Ureter (tissue), 1 donor: ENCODE measurements at regions not wholly inside any gene's neighbourhood (a gene's known extent, or its start where the extent isn't known, plus 50 kb on each side); places are given as distances from the start of the nearest gene placed in this dataset.
A peak's percentile ranks its signal among the peaks of the same experiment; 100 is the strongest.
"Not testable (repeated sequence)": the region's sequence is repeated elsewhere in the genome, so short reads cannot be mapped to it uniquely, and the experiment has no call there.

Experiments
- DNase-seq: peaks from one replicate; pipeline ENCODE4 v3.0.0-alpha.2; 2020; ENCODE audit warnings: low spot score
- donor health status: DM: yes; HTN: yes; CAD: no.

DNA sequence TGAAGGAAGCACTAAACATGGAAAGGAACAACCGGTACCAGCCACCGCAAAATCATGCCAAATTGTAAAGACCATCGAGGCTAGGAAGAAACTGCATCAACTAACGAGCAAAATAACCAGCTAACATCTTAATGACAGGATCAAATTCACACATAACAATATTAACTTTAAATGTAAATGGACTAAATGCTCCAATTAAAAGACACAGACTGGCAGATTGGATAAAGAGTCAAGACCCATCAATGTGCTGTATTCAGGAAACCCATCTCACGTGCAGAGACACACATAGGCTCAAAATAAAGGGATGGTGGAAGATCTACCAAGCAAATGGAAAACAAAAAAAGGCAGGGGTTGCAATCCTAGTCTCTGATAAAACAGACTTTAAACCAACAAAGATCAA, 206.3 kb downstream of the SLC38A4 start:
- not testable (repeated sequence) for DNase-seq

DNA sequence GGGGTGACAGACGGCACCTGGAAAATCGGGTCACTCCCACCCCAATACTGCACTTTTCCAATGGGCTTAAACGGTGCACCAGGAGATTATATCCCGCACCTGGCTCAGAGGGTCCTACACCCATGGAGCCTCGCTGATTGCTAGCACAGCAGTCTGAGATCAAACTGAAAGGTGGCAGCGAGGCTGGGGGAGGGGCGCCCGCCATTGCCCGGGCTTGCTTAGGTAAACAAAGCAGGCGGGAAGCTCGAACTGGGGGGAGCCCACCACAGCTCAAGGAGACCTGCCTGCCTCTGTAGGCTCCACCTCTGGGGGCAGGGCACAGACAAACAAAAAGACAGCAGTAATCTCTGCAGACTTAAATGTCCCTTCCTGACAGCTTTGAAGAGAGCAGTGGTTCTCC, 208.1 kb downstream of the SLC38A4 start:
- DNase-seq: not testable (repeated sequence)

- DNase-seq: no peak
Measured at GRCh38 chr12:46617167-46617566, 208.6 kb downstream of the SLC38A4 start.

DNA sequence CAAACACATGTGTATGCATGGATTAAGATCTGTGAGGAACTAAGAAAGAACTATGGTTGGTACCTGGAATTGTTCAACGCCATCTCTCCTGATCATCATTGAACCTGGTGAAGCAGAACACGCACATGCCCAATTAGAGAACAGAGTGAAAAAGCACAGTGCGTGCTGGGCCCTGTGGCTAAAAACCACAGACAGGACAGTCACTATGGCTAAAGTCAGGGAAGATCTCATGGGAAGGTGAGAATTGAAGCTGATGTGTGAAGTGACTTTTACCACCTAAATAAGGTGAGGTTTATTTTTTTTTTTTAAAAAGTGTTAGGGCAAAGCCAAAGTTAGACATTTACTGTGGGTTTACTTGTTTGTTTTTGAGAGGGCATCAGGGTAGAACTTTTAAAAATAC, 215.0 kb downstream of the SLC38A4 start:
- no peak for DNase-seq

DNA sequence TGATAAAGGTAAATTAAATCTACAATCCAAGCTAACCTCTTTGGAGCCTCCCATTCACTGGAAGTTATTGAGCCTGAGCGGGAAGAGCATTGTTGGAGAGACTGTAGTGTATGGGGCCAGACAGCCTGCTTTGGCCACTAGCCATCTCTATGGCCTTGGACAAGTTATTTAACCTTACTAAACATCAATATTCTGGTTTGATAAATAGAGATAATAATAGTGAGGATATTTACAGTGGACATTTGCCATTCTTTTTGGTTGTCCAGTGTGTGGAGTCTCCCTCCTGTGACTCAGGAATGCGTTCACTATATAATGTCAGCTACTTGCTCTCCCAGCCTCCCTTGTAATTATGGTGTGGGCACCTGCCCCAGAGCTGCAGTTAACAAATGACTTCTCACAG, 216.1 kb downstream of the SLC38A4 start:
- DNase-seq: no peak

DNA sequence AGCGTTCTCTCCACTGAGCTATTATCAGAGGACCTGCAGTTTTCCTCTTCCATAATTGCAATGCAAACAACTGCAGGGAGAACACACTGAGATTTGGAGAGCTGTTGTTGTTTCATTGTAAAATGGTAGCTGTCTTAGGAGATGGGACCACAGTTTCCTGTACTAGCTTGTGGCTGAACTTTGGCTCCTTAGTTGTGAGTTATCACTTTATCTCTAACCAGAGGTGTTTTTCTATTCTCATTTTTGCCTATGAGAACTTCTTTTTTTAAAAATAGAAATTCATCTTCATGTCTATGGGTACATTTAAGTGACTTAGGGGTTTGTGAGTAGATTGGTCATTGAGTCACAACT, 216.5 kb downstream of the SLC38A4 start:
- DNase-seq: no peak

GRCh38 chr12:46608431-46609272, 217.1 kb downstream of the SLC38A4 start:
- no peak for DNase-seq

DNA sequence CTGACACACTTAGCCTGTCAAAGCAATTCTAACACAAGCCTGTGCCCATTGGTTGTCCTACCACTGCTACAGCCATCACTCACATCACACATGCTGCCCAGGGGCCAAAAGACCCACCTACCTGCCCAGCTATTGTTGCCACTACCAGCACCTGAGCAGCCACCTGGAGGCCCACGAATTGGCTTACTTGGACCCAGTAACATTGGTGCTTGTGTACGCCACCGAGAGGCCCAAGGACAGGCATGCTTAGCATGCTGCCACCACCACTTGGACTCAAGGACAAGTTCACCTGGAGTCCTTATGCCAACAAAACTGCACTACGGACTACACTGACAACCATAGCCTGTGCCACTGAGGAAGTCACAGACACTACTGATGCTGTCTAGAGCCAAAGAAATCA, 221.1 kb downstream of the SLC38A4 start:
- no peak for DNase-seq

DNA sequence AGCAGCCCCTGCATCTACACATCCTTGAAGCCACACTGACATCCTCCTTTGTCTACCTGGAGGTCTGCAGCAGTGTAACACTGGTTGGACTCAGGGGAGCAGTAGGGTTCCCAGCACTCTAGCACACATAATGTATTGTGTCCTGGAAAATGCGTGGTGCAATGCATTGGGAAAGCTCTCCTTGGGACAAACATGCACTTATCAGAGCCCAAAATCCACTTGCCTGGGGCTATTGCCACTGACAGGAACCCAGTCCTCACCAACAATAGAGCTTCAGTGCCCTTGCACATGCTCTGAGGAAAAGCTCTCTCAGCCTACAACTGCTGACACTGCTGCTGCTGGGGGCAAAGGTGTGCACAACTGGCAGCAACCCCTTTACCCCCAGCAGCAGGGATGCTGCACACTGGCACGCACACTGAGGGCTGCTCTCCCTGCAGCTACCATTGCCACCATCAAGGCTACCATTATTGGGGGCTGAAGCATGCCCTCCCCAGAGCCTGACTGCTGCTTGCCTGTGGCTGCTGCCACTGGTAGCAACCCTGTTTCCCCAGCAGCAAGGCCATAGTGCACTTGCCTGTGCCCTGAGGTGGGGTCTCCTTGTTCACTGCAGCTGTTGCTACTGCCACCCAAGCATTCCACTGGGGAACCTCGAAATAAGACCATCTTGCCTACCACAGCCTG, 221.9 kb downstream of the SLC38A4 start:
- no peak for DNase-seq

- DNase-seq: no peak
Measured at GRCh38 chr12:46602474-46602873, 223.3 kb downstream of the SLC38A4 start.

DNA sequence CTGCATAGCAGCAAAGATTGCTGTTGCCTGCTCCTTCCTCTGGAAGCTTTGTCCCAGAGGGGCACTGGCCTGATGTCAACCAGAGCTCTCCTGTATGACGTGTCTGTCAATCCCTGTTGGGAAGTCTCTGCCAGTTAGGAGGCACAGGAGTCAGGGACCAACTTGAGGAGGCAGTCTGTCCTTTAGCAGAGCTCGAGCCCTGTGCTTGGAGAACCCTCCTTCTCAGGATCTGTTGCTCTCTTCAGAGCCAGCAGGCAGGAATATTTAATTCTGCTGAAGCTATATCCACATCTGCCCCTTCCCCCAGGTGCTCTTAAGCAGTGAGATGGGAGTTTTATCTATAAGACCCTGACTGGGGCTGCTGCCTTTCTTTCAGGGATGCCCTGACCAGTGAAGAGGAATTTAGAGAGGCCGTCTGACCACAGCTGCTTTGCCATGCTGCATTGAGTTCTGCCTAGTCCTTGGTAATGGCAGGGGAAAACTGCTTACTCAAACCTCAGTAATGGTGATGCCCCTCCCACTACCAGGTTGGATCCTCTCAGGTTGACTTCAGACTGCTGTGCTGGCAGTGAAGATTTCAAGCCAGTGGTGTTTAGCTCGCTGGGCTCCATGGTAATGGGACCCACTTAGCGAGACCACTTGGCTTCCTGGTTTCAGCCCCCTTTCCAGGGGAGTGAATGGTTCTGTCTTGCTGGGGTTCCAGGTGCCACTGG, 218.6 kb upstream of the SLC38A2 start:
- DNase-seq: no peak

DNA sequence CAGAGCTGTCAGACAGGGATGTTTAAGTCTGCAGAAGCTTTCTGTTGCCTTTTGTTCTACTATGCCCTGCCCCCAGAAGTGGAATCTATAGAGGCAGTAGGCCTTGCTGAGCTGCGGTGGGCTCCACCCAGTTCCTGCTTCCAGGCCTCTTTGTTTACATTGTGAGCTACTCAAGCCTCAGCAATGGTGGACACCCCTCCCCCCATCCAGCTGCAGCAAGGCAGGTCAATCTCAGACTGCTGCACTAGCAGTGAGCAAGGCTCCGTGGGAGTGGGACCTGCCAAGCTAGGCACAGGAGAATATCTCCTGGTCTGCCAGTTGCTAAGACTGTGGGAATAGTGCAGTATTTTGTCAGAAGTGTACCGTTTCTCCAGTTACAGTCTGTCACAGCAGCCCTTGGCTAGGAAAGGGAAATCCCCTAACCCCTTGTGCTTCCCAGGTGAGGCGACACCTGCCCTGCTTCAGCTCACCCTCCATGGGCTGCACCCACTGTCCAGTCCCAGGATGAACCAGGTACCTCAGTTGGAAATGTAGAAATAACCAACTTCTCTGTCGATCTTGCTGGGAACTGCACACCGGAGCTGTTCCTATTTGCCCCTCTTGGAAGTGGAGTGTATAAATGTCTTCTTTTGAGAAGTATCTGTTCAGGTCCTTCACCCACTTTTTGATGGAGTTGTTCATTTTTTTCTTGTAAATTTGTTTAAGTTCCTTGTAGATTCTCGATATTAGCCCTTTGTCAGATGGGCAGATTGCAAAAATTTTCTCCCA, 213.5 kb upstream of the SLC38A2 start:
- peak; percentile 74 for DNase-seq

DNA sequence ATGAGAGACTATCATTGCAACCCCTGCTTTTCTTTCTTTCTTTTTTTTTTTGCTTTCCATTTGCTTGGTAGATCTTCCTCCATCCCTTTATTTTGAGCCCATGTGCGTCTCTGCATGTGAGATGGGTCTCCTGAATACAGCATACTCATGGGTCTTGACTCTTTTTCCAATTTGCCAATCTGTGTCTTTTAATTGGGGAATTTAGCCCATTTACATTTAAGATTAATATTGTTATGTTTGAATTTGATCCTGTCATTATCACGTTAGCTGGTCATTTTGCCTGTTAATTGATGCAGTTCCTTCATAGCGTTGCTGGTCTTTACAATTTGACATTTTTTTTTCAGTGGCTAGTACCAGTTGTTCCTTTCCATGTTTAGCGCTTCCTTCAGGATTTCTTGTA, 211.5 kb upstream of the SLC38A2 start:
- not testable (repeated sequence) for DNase-seq

- DNase-seq: not testable (repeated sequence)
Measured at GRCh38 chr12:46581990-46582389, 209.4 kb upstream of the SLC38A2 start.

- no peak for DNase-seq
Measured at GRCh38 chr12:46580445-46580844, 207.9 kb upstream of the SLC38A2 start.

GRCh38 chr12:46579474-46579873, 206.9 kb upstream of the SLC38A2 start:
- no peak for DNase-seq

- DNase-seq: no peak
Measured at GRCh38 chr12:46578190-46578982, 205.8 kb upstream of the SLC38A2 start.

- no peak for DNase-seq
Measured at GRCh38 chr12:46577063-46577776, 204.6 kb upstream of the SLC38A2 start.

- DNase-seq: no peak
Measured at GRCh38 chr12:46574847-46575246, 202.3 kb upstream of the SLC38A2 start.

- DNase-seq: no peak
Measured at GRCh38 chr12:46573347-46573658, 200.7 kb upstream of the SLC38A2 start.
